ENCODE measurements at regions not wholly inside any gene's neighbourhood (a gene's known extent, or its start where the extent isn't known, plus 50 kb on each side); places are given as distances from the start of the nearest gene placed in this dataset.

DNA sequence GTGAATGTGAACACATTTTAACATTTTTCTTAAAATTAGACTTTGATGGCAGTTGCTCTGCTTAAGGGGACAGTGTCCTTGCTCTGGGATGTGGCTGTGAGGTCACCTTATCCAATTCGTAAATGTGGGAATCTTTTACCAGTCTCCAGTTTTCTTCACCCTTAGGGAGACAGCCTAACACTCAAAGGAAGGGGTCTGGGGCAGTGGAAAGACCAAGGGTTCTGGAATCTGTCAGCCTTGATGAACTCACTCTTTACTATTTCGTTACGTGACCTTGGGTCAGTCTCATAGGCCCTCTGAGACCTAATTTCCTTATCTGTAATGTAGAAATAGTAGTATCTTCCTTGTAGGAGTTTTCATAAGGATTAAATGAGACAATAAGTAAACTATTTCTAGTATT, 245.6 kb upstream of the ATP2B1 start:
- no peak for TF ChIP-seq CTCF (conservative IDR thresholded peaks at IDR 0.05; ENCODE audit: low read depth, low read length)
- no peak overlapping the region for H3K4me3 ChIP-seq (ENCODE audit: low read length)
- no peak for DNase-seq (ENCODE audit: low read depth)

- no peak for TF ChIP-seq CTCF (conservative IDR thresholded peaks at IDR 0.05; ENCODE audit: low read depth, low read length)
- no peak for DNase-seq (ENCODE audit: low read depth)
- H3K4me3 ChIP-seq (ENCODE audit: low read length): no peak overlapping the region
Measured at GRCh38 chr12:89951694-89952060, 243.0 kb upstream of the ATP2B1 start.

DNA sequence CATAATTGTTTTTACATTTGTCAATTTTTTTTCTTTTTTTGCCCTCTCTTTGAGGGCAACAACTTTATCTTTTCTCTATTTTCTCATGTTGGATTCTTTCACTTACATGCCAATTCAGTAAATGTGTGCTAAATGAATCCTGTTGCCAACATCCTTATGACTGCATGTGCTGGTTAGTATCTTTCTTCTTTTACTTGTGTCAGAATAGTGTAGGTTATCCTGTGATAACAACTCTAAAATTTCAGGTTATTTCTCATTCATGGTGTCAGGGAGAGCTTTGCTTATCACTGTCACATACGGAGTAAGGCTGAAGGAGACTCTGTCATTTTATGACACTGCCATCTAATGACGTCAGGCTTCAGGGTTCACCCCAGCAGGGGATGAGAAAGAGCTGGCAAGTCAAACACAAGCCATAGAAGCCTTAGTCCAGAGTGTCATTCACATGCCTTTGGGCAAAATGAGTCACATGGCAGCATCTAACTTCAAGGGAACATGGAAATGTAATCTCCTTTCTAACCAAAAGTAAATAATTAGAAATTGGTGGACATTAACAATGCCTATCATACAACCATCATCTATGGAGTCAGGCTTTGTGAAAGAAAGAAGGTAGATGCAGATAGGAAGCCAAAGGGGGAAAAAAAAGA, 242.5 kb upstream of the ATP2B1 start:
- no peak for DNase-seq (ENCODE audit: low read depth)
- no peak overlapping the region for H3K4me3 ChIP-seq (ENCODE audit: low read length)
- TF ChIP-seq CTCF (conservative IDR thresholded peaks at IDR 0.05; ENCODE audit: low read depth, low read length): no peak

DNA sequence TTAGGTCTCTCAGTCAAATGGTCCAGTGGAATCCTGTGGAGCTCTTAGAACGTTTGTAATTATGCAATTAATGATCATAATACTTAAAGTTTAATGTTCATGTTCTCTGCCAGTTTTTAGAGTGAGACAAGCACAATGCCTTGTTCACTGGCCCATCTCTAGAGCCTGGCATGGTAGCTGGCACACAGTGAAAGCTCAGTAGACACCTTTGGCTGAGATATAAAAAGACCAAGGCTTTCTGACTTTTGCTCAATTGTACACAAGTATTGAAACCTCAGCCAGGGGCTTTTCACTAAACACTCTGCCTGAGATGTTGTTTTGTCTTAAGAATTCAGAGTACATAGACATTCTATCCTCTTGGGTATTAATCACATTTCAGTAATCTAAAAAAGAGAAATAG, 241.8 kb upstream of the ATP2B1 start:
- H3K4me3 ChIP-seq (ENCODE audit: low read length): no peak overlapping the region
- TF ChIP-seq CTCF (conservative IDR thresholded peaks at IDR 0.05; ENCODE audit: low read depth, low read length): no peak
- DNase-seq (ENCODE audit: low read depth): no peak

DNA sequence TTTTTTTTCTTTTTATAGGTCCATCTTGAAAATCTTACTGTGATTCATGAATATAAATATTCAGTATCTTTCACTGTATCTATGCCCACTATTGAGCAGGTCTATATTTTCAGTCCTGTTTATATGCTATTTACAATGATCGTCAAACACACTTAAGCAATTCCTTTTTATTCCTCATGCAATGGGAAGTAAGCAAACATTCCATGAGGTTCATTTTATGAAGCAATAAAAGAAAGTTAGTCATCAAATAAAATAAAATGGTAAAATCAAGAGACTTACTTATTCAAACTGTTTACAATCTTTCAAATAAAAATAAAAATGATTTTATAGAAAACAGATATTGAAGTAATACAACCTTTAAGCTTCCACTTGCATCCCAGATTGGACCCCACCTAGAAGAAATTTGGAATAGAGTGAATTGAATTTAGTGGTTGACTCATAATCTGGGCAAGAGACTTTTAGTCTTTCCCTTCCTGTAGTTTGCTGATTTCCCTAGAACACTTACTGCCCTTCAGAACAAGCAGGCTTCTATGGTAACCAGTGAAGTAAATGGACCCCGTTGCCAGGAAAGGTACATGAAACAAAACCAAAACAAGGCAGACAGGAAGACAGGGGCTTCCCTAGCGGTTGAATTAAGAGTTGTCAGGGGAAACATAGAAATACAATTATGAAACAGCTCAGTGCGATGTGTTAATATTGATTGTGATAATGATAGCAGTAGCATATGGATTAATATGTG, 241.0 kb upstream of the ATP2B1 start:
- TF ChIP-seq CTCF (conservative IDR thresholded peaks at IDR 0.05; ENCODE audit: low read depth, low read length): no peak
- DNase-seq (ENCODE audit: low read depth): peak; percentile 51
- no peak overlapping the region for H3K4me3 ChIP-seq (ENCODE audit: low read length)

GRCh38 chr12:89948271-89949175, 239.9 kb upstream of the ATP2B1 start:
- H3K4me3 ChIP-seq (ENCODE audit: low read length): no peak overlapping the region
- TF ChIP-seq CTCF (conservative IDR thresholded peaks at IDR 0.05; ENCODE audit: low read depth, low read length): no peak
- no peak for DNase-seq (ENCODE audit: low read depth)

All from retinal pigment epithelial cell (primary cell).